ENCODE measurements at regions not wholly inside any gene's neighbourhood (a gene's known extent, or its start where the extent isn't known, plus 50 kb on each side); places are given as distances from the start of the nearest gene placed in this dataset.
A peak's percentile ranks its signal among the peaks of the same experiment; 100 is the strongest.

- no peak overlapping the region for H3K4me3 ChIP-seq (ENCODE audit: low read length)
- DNase-seq (ENCODE audit: low read depth, low spot score), result no peak
Measured at GRCh38 chr2:105654474-105655004, 90.2 kb upstream of the NCK2 start.

GRCh38 chr2:105653302-105653701 is 91.4 kb upstream of the NCK2 start:
- H3K4me3 ChIP-seq (ENCODE audit: low read length), result no peak overlapping the region
- no peak for DNase-seq (ENCODE audit: low read depth, low spot score)

DNA sequence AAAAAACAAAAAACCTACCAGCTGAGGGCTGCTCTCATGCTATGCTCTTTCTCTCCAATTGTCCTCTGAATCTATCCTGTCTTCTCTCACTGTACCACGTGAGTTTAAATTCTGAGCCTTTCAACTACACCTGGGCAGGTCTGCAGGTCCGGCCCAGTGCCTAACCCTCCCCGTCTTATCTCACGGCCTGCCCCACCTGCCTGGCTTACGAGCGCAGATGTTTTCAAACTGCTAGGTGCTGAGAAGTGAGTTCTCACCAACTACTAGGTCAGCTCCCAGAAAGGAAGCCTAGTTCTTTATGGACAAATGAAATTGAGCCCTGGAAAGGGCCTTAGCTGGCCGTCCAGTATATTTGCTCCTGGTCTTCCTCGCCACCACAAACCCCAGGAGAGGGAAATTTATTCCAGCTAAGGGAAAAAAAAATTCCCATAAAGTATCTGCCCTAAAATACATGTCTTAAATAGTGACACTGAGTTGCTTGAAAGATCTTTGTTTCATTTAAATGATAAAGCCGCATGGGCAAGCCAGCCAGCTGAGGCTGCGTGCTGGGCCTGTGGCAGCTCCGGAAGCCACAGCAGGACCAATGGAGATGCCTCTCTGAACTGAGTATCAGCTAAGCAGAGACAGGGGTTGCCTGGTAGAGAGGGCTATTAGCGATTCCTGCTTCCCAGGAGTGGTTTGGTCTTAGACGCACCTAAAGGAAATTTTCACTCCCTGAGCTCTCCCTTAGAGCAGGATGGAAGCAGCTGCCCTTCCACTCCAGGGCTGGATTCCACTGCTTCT is 92.5 kb upstream of the NCK2 start:
- H3K4me3 ChIP-seq (ENCODE audit: low read length), result no peak overlapping the region
- no peak for DNase-seq (ENCODE audit: low read depth, low spot score)

- DNase-seq (ENCODE audit: low read depth, low spot score), result no peak
- H3K4me3 ChIP-seq (ENCODE audit: low read length), result no peak overlapping the region
Measured at GRCh38 chr2:105649534-105649933, 95.2 kb upstream of the NCK2 start.

DNA sequence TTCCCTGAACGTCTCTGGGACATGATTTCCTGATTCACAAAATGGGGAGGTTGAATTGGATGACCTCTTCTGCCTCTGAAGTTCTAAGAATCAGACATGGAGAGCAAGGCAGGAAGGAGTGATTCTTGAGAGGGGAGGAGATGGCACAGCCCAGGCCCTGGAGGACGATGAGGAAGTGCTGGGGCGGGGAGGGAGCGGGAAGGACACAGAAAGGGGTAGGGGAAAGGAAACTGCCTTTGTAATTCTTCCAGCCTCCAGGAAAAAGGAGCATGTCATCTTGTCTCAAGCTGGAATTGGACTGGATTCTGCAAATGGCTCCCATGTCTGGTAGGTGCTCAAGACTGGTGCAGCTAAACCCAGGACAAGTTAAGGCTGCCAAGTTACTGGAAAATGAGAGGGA is 97.0 kb upstream of the NCK2 start:
- H3K4me3 ChIP-seq (ENCODE audit: low read length), result no peak overlapping the region
- DNase-seq (ENCODE audit: low read depth, low spot score), result no peak

GRCh38 chr2:105646774-105647076 is 98.0 kb upstream of the NCK2 start:
- no peak overlapping the region for H3K4me3 ChIP-seq (ENCODE audit: low read length)
- DNase-seq (ENCODE audit: low read depth, low spot score), result no peak

- H3K4me3 ChIP-seq (ENCODE audit: low read length), result no peak overlapping the region
- DNase-seq (ENCODE audit: low read depth, low spot score), result no peak
Measured at GRCh38 chr2:105645938-105646773, 98.6 kb upstream of the NCK2 start.

DNA sequence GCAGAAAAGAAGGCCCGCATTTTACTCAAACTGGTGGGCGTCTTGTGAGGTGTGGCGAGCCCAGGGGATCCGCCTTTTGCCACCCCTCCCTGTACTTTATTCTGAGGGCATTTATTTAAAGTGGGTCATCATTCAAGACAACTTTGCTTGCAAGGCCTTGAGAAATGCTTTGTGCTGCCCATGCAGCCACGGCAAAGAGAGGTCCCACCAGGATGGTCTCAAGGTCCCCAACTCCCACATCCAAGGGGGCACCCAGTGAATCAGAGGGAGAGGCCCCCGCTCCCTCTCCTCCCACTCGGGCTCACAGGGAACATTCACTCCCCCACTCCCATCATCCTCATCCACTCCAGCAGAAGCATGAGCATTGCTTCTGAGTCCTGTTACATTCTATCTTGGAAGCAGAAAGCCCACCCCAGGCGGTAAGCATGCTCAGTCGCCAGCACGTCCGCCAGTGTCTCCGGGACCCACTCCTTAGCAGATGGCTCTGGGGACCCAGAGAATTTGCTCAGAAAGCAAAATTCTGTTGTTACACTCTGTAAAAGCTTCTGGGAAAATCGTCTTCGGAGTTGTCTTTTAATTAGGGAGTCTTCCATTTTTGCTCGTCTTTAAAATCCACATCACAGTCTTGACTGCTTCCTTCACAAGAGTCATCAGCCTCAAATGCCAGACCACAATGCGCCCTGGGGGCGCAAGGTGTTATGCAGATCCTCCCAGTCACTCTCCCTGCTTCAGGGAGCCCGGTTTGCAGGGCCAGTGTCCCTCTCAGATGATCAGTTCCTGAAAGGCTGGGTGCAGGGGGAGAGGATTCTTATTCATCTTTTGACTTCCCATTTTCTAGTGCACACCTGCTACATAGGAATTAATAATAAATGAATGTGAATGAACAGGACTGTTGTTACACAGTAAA is 99.4 kb upstream of the NCK2 start:
- no peak overlapping the region for H3K4me3 ChIP-seq (ENCODE audit: low read length)
- DNase-seq (ENCODE audit: low read depth, low spot score), result peak; percentile 11

- H3K4me3 ChIP-seq (ENCODE audit: low read length), result no peak overlapping the region
- no peak for DNase-seq (ENCODE audit: low read depth, low spot score)
Measured at GRCh38 chr2:105644174-105644980, 100.3 kb upstream of the NCK2 start.

GRCh38 chr2:105643405-105644173 is 101.1 kb upstream of the NCK2 start:
- no peak overlapping the region for H3K4me3 ChIP-seq (ENCODE audit: low read length)
- DNase-seq (ENCODE audit: low read depth, low spot score), result no peak

- DNase-seq (ENCODE audit: low read depth, low spot score), result no peak
- H3K4me3 ChIP-seq (ENCODE audit: low read length), result no peak overlapping the region
Measured at GRCh38 chr2:105641389-105641811, 103.3 kb upstream of the NCK2 start.

DNA sequence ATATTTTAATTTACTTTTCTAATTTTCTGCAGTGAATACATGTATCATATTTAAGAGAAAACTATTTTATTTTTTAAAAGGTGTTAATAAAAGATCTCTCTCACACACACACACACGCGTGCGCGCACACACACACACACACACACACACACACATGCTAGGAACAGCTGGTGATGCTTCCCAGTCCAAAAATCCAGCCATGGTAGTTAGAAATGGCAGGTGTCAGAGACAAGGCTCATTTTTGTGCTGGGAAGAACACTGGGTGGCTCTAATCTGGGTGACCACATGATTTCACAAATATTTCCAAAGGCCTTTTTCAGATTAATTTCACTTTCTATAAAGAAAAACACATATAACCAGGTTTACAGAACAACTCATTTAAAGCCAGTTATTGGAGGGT is 104.5 kb upstream of the NCK2 start:
- no peak for DNase-seq (ENCODE audit: low read depth, low spot score)
- H3K4me3 ChIP-seq (ENCODE audit: low read length), result no peak overlapping the region

- no peak overlapping the region for H3K4me3 ChIP-seq (ENCODE audit: low read length)
- DNase-seq (ENCODE audit: low read depth, low spot score), result no peak
Measured at GRCh38 chr2:105636109-105636740, 108.5 kb upstream of the NCK2 start.

DNA sequence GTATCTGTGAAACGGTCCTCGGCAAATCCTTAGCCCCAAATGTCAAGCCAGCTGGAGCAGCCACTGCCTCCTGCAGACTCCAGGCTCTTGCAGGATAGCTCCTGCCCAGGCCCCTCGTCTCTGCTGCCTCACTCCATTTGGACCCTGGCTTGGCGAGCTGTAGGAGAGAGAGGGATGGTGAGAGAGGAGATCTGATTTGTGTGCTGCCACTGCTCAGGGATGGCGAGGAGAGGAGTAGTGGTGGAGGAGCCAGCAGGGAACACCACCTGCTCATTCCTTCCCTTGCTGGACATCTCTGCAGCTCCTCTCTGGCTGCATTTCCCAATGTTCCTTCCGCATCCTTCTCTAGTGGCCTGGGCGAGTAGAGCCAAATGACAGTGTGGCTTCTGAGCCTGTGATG is 109.1 kb upstream of the NCK2 start:
- H3K4me3 ChIP-seq (ENCODE audit: low read length), result no peak overlapping the region
- DNase-seq (ENCODE audit: low read depth, low spot score), result no peak

DNA sequence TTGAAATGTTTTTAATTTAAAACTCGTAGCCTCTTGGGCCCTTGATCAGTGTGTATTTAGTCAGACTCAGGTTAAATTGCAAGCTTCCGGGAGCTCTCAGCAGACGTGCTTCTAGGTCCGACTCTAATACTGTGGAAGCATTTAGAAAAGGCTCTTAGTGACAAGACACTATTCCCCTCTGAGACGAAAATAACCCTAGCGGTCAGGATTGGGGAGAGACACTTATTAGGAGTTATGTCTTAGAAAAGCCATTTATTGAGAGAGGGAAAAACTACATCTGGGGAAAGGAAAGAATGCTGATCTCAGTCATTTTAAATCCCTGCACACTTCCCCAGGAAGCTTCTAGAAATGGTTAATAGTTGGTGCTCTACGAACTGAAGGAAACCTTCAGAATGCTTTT is 110.5 kb upstream of the NCK2 start:
- no peak for DNase-seq (ENCODE audit: low read depth, low spot score)
- no peak overlapping the region for H3K4me3 ChIP-seq (ENCODE audit: low read length)

- no peak overlapping the region for H3K4me3 ChIP-seq (ENCODE audit: low read length)
- no peak for DNase-seq (ENCODE audit: low read depth, low spot score)
Measured at GRCh38 chr2:105631922-105632321, 112.8 kb upstream of the NCK2 start.

DNA sequence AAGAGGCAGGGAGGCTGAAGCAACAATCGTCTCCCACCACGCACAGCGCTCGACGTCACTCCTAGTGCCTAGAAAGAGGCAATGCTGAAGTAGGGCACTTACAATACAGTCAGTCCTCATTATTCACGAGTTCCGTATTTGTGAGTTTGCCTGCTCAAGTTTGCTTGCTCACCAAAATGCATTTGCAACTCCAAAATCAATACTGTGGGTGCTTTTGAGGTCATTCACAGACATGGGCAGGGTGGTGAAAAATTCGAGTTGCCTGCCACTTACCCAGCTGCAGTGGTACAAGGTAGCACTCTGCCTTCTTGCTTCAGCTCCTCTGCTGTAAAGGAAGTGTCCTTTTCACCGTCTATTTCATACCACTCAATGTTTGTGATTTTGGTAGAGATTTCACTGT is 113.7 kb upstream of the NCK2 start:
- H3K4me3 ChIP-seq (ENCODE audit: low read length), result no peak overlapping the region
- DNase-seq (ENCODE audit: low read depth, low spot score), result no peak

GRCh38 chr2:105629634-105630033 is 115.1 kb upstream of the NCK2 start:
- peak; percentile 61 for DNase-seq (ENCODE audit: low read depth, low spot score)

More at GRCh38 chr2:105629634-105630033, 115.1 kb upstream of the NCK2 start:
- no peak overlapping the region for H3K4me3 ChIP-seq (ENCODE audit: low read length)

All from Jurkat, Clone E6-1 (cell line).